ENCODE measurements at regions not wholly inside any gene's neighbourhood (a gene's known extent, or its start where the extent isn't known, plus 50 kb on each side); places are given as distances from the start of the nearest gene placed in this dataset.
"Not testable (repeated sequence)": the region's sequence is repeated elsewhere in the genome, so short reads cannot be mapped to it uniquely, and the experiment has no call there.

DNA sequence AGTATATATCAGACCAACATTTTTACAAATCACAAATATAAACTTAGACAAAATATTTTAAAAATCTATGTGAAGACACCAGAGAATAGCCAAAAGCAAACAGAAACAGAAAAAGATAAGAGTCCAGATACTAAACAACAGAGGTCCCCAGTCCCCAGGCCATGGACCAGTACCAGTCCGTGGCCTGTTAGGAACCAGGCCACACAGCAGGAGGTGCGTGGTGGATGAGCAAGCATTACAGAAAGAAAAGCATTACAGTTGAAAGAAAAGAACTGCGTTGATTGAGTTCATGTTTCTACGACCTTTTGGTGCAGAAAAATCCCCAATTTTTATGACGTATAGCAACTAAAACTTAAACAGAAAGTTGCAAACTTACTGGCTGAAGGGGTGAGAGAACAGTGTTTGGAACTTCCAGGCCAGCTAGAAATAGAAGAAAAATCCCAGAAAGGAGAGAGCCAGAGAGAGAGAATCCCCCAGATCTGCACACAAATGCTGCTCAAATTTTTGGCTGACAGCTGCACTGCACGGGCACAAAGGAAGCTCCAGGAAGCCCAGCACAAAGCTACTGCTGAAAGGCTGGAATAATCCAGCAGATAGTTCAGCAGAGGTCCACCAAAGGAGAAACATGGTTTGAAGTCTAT is 159.6 kb upstream of the C14orf180 start:
- CTCF ChIA-PET, result no interaction called here
- Histone ChIP-seq H3F3A (ENCODE audit: insufficient read depth, low read depth) (no peaks in the 10 kb centered on the region; the same call in 1 of the 2 replicates), H2AFZ (no peak overlapping the region), H3K9me3 (ENCODE audit: insufficient read depth, low read depth) (no peaks in the 10 kb centered on the region), H3K27me3 (ENCODE audit: insufficient read depth, low read depth) (peaks cover 51% of the 10 kb centered on the region), H3K4me2 (no peak overlapping the region), H3K79me2 (ENCODE audit: low read depth) (no peaks in the 10 kb centered on the region), H3K27ac (no peak overlapping the region), H4K20me1 (ENCODE audit: insufficient read depth) (no peaks in the 10 kb centered on the region; the same call in 1 of the 2 replicates), H3K4me1 (replicated peaks; ENCODE audit: insufficient read depth) (no peaks in the 10 kb centered on the region), H3K4me3 (no peak overlapping the region), H3K9me2 (ENCODE audit: insufficient read depth) (no peaks in the 10 kb centered on the region), H3K36me3 (ENCODE audit: low read depth) (no peaks in the 10 kb centered on the region)
- intact Hi-C loops (cut with micrococcal nuclease; ENCODE audit: unreplicated experiment), result no loop called here
- TF ChIP-seq, protein P1, sequence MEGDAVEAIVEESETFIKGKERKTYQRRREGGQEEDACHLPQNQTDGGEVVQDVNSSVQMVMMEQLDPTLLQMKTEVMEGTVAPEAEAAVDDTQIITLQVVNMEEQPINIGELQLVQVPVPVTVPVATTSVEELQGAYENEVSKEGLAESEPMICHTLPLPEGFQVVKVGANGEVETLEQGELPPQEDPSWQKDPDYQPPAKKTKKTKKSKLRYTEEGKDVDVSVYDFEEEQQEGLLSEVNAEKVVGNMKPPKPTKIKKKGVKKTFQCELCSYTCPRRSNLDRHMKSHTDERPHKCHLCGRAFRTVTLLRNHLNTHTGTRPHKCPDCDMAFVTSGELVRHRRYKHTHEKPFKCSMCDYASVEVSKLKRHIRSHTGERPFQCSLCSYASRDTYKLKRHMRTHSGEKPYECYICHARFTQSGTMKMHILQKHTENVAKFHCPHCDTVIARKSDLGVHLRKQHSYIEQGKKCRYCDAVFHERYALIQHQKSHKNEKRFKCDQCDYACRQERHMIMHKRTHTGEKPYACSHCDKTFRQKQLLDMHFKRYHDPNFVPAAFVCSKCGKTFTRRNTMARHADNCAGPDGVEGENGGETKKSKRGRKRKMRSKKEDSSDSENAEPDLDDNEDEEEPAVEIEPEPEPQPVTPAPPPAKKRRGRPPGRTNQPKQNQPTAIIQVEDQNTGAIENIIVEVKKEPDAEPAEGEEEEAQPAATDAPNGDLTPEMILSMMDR (conservative IDR thresholded peaks at IDR 0.05), result no peak
- TF ChIP-seq EZH2 (IDR thresholded peaks at IDR 0.05; ENCODE audit: low read depth), result no peak
- POLR2A ChIA-PET (ENCODE audit: unreplicated experiment), result no interaction called here
- DNase-seq, result no peak
- BruUV-seq (replicated peaks), result no TSS peak

DNA sequence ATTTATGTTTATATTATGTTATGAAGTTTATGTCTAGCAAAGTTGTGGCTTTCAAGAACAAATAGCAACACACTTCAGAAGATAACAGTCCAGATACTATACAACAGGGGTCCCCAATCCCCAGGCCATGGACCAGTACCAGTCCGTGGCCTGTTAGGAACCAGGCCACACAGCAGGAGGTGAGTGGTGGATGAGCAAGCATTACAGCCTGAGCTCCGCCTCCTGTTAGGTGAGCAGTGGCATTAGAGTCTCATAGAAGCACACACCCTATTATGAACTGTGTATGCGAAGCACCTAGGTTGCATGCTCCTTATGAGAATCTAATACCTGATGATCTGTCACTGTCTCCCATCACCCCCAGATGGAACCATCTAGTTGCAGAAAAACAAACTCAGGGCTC is 159.0 kb upstream of the C14orf180 start:
- H3K27ac ChIP-seq; H3K79me2 ChIP-seq (ENCODE audit: low read depth); H3K9me3 ChIP-seq (ENCODE audit: insufficient read depth, low read depth); H4K20me1 ChIP-seq (ENCODE audit: insufficient read depth); H3K9me2 ChIP-seq (ENCODE audit: insufficient read depth); H3F3A ChIP-seq (ENCODE audit: insufficient read depth, low read depth); POLR2A ChIA-PET (ENCODE audit: unreplicated experiment); intact Hi-C loops (cut with micrococcal nuclease; ENCODE audit: unreplicated experiment); H3K4me2 ChIP-seq; H2AFZ ChIP-seq; H3K36me3 ChIP-seq (ENCODE audit: low read depth); CTCF ChIA-PET; BruUV-seq (replicated peaks); H3K4me1 ChIP-seq (replicated peaks; ENCODE audit: insufficient read depth); H3K4me3 ChIP-seq; DNase-seq: not testable (repeated sequence)
- peaks cover 57% of the 10 kb centered on the region for H3K27me3 ChIP-seq (ENCODE audit: insufficient read depth, low read depth)

DNA sequence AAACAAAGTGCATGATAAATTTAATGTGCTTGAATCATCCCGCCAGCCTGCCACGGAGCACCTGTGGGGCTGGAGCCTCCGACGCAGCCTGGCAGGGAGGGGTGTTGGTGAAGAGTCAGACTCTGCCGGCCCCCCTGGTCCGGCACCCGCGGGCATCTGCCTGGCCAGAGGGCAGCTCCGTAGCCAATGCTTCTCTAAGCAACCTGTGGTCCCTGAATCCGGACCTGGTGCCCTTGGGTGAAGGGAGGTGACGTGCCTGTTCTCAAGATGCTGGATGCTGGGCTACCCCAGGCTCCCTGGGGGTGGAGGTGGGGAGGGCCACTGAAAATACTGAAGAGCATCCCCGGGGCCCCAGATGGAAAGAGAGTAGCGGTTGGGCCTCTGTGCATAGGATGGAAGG is 158.6 kb upstream of the C14orf180 start:
- intact Hi-C loops (cut with micrococcal nuclease; ENCODE audit: unreplicated experiment), result no loop called here
- POLR2A ChIA-PET (ENCODE audit: unreplicated experiment), result no interaction called here
- H3K27me3 ChIP-seq (ENCODE audit: insufficient read depth, low read depth), result peaks cover 61% of the 10 kb centered on the region
- TF ChIP-seq, protein P1 (conservative IDR thresholded peaks at IDR 0.05), result no peak
- no peak for TF ChIP-seq EZH2 (IDR thresholded peaks at IDR 0.05; ENCODE audit: low read depth)
- no peak for DNase-seq
- no peaks in the 10 kb centered on the region for H3K9me2 ChIP-seq (ENCODE audit: insufficient read depth)
- H3K36me3 ChIP-seq (ENCODE audit: low read depth), result no peaks in the 10 kb centered on the region
- H3K4me1 ChIP-seq (replicated peaks; ENCODE audit: insufficient read depth), result no peaks in the 10 kb centered on the region
- H3F3A ChIP-seq (ENCODE audit: insufficient read depth, low read depth), result no peaks in the 10 kb centered on the region; the same call in 1 of the 2 replicates
- no peaks in the 10 kb centered on the region; the same call in 1 of the 2 replicates for H4K20me1 ChIP-seq (ENCODE audit: insufficient read depth)
- no peak overlapping the region for H3K4me2 ChIP-seq
- no peak overlapping the region for H3K27ac ChIP-seq
- CTCF ChIA-PET, result no interaction called here
- H2AFZ ChIP-seq, result no peak overlapping the region
- H3K79me2 ChIP-seq (ENCODE audit: low read depth), result no peaks in the 10 kb centered on the region
- BruUV-seq (replicated peaks), result no TSS peak
- H3K9me3 ChIP-seq (ENCODE audit: insufficient read depth, low read depth), result no peaks in the 10 kb centered on the region
- H3K4me3 ChIP-seq, result no peak overlapping the region

DNA sequence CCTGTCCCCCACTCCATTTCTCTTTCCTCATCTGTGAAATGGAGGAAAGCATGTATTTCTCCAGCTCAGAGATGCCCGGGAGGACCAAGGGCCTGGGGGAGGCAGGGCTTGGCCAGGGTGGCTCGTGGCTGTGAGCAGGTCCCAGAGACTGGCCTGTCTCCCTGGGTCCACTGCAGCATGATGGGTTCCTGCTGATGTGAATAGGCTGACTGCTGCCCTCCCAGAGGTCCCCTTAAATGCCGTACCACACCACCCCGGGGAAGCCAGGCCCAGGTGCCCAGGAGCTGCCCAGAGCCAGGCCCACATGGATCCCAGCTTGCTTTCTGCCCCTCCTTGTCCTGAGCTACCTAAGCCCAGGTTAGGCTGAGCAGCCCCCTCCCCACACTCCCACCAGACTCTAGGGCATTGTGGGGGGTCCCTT is 158.2 kb upstream of the C14orf180 start:
- Histone ChIP-seq H4K20me1 (ENCODE audit: insufficient read depth) (no peaks in the 10 kb centered on the region; the same call in 1 of the 2 replicates), H3K79me2 (ENCODE audit: low read depth) (no peaks in the 10 kb centered on the region), H3K36me3 (ENCODE audit: low read depth) (no peaks in the 10 kb centered on the region), H3K4me3 (no peak overlapping the region), H3K9me3 (ENCODE audit: insufficient read depth, low read depth) (no peaks in the 10 kb centered on the region), H3K27me3 (ENCODE audit: insufficient read depth, low read depth) (peaks cover 65% of the 10 kb centered on the region), H3K9me2 (ENCODE audit: insufficient read depth) (no peaks in the 10 kb centered on the region), H2AFZ (no peak overlapping the region), H3F3A (ENCODE audit: insufficient read depth, low read depth) (no peaks in the 10 kb centered on the region; the same call in 1 of the 2 replicates), H3K4me1 (replicated peaks; ENCODE audit: insufficient read depth) (no peaks in the 10 kb centered on the region), H3K4me2 (no peak overlapping the region), H3K27ac (no peak overlapping the region)
- ChIA-PET POLR2A (ENCODE audit: unreplicated experiment) (no interaction called here), CTCF (interaction anchor here (0.6 kb wide), 1 partner anchor 212 kb away, joined by 3 read pairs; no protein-coding TSS in a partner anchor)
- no TSS peak for BruUV-seq (replicated peaks)
- intact Hi-C loops (cut with micrococcal nuclease; ENCODE audit: unreplicated experiment), result no loop called here
- TF ChIP-seq EZH2 (IDR thresholded peaks at IDR 0.05; ENCODE audit: low read depth), result no peak
- TF ChIP-seq, protein P1 (conservative IDR thresholded peaks at IDR 0.05), result no peak
- DNase-seq, result no peak
